NCI-H187 treated with DMSO at 0.1 percent for 48 hours (cell line): ENCODE measurements at regions not wholly inside any gene's neighbourhood (a gene's known extent, or its start where the extent isn't known, plus 50 kb on each side); places are given as distances from the start of the nearest gene placed in this dataset.
A peak's percentile ranks its signal among the peaks of the same experiment; 100 is the strongest.

Experiments
- DNase-seq: peaks from one replicate; lab custom pipeline; 2025; lab: John Stamatoyannopoulos, UW

GRCh38 chr1:214823311-214824117 lies 220.5 kb downstream of the CENPF start:
- DNase-seq: no peak

- DNase-seq: no peak
These were observed 221.8 kb downstream of the CENPF start for GRCh38 chr1:214824763-214825162.

GRCh38 chr1:214826619-214827018 lies 223.6 kb downstream of the CENPF start:
- DNase-seq: no peak

- DNase-seq: no peak
These were observed 224.9 kb downstream of the CENPF start for GRCh38 chr1:214827883-214828282.

DNA sequence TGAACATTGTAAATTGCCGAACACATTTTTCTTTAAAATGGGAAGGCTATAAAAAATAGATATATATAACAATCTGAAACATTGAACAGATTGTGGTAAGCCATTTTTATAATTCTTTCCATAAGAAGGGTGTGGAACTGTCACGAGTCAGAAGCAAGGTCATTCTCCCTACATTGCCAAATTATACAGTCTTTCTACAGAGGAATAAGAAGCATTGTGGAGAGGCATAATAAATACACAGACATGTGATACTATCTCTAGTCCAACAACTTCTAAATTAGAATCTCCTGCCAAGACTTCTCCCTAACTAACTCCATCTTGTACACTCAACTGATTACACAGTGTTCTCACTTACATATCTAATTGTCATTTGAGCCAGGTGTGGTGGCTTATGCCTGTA lies 227.9 kb downstream of the CENPF start:
- DNase-seq: no peak

DNA sequence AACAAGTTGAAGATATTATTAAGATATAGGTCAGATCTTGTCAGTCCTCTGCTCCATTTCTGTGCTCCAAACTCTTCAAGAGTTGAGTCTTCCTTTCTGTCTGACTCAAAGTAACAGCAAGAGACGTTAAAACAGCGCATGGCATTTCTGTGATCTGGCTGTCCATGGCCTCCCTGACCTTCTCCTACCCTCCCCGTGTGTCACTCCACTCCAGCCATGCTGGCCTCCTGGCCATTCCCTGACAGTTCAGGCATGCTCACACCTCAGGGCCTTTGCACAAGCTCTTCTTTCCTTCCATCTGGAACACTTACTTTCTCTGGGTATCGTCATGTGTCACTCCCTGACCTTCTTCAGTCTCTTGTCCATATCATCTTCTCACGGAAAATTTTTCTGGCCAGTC lies 229.0 kb downstream of the CENPF start:
- no peak for DNase-seq

DNA sequence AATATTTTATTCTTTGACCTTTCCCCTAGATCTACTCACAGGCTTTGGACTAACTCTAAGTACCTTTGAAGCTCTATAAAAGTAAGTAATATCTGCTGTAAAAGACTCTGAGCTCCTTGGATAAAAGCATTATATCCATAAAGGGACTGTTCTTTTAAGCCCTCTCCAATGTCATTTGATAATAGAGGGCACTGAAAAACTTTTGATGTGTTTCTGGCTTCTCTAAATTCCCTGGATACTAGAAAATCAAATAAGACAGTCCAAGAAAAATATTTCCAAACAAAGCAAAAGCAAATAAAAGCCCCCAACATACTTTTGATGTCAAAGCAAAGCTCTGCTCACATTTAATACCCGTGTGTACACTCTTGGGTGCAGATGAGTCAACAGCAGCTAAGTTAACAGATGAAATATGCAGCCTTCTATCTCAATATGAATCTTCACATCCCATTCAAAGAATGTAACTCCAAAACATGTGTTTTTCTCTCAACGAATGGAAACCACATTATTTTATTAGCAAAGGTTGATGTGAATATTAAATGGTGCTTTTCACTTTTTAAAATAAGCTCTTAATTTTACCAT lies 230.3 kb downstream of the CENPF start:
- DNase-seq: no peak

GRCh38 chr1:214837376-214837775 lies 234.4 kb downstream of the CENPF start:
- no peak for DNase-seq

GRCh38 chr1:214838351-214838750 lies 235.4 kb downstream of the CENPF start:
- DNase-seq: no peak

DNA sequence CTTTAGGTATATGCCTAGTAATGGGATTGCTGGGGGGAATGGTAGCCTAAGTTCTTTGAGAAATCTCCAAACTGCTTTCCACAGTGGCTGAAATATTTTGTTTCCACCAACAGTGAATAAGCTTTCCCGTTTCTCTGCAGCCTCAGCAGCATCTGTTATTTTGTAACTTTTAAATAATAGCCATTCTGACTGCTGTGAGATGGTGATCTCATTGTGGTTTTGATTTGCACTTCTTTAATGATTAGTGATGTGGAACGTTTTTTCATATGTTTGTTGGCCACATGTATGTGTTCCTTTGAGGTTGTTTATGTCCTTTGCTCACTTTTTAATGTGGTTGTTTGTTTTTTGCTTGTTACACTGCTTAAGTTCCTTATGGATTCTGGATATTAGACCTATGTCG lies 237.4 kb downstream of the CENPF start:
- DNase-seq: no peak

DNA sequence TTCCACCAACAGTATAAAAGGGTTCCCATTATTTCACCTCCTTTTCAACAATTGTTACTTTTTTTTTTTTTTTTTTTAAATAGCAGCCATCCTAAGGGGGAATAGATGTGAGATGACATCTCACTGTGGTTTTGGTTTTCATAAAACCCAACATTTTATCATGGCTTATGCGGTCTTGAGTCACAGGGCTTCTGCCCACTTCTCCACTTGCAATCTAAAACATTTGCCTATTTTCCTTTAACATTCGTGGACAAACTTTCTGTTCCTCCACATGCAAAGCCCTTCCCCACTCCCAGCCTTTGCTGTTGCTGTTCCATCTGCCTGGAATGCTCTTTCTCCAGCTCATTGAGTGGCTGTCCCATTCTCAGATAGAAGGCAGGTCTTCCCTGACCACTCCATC lies 239.7 kb upstream of the KCNK2 start:
- DNase-seq: no peak

DNA sequence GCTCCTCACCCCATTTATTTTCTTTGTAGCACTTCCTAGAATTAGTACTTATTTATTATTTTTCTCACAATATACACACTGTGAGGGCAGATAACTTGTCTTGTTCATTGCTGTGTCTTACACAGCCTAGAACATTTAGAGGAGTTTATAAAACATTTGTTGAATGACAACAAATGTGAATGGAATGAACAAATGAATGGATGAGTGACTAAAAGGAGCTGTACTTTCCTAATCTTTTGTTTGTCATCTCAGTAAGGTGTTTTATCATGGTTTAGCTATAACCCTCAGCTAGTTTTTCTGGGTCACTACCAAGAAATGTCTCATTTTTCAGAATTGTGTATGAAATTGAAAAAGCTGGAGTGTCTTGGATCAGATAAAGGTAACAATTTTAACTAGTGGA lies 239.3 kb upstream of the KCNK2 start:
- DNase-seq: no peak

GRCh38 chr1:214844319-214844718 lies 238.2 kb upstream of the KCNK2 start:
- no peak for DNase-seq

GRCh38 chr1:214846276-214846675 lies 236.3 kb upstream of the KCNK2 start:
- DNase-seq: no peak

- DNase-seq: no peak
These were observed 235.3 kb upstream of the KCNK2 start for GRCh38 chr1:214847071-214847810.

DNA sequence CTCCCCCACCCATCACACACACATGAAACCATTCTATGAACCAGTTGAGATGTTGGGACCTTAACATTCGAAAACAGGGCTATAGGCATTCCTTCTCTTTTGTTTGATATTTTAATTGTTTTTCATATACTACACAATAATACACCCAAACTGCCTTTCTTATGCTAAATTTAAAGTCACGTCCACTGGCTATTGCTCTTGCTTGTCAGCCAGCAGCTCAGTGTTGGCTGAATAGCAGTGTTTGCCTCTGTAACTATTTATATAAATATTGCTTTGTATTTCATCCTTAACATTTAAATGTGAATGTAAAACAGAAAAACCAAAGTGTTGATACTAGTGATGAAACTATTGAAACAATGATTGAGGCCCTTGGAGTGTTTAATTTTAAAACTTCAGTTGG lies 234.4 kb upstream of the KCNK2 start:
- no peak for DNase-seq

- DNase-seq: no peak
These were observed 232.0 kb upstream of the KCNK2 start for GRCh38 chr1:214850432-214851050.

DNA sequence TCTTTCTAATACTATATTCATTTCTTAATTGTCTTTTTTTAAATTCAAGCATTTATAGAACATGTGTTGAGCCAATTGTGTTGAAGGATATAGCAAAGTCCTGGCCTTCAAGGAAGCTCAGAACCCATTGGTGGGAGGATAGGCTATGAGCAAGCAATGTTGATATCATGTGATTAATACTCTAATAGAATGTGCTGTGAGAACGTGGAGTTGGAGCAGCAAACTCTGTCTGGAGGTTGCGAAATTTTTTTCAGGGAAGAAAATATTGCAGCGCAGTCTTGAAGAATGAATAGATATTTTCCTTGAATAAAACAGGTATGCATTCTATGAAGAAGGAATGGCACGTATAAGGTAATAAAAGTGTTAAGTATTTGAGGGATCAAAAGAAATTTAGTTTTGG lies 229.2 kb upstream of the KCNK2 start:
- DNase-seq: no peak

GRCh38 chr1:214854126-214854875 lies 228.2 kb upstream of the KCNK2 start:
- DNase-seq: no peak

GRCh38 chr1:214856843-214857242 lies 225.7 kb upstream of the KCNK2 start:
- DNase-seq: no peak

- DNase-seq: no peak
These were observed 224.8 kb upstream of the KCNK2 start for GRCh38 chr1:214857716-214858115.

- DNase-seq: peak; percentile 4
These were observed 222.9 kb upstream of the KCNK2 start for GRCh38 chr1:214859647-214860046.
